Cardiac muscle cell (in vitro differentiated cells and primary cell): ENCODE measurements at regions not wholly inside any gene's neighbourhood (a gene's known extent, or its start where the extent isn't known, plus 50 kb on each side); places are given as distances from the start of the nearest gene placed in this dataset.
A peak's percentile ranks its signal among the peaks of the same experiment; 100 is the strongest.
"Not testable (repeated sequence)": the region's sequence is repeated elsewhere in the genome, so short reads cannot be mapped to it uniquely, and the experiment has no call there.

Experiments used
- DNase-seq, 2 donors: peaks; one replicate each; pipeline versions ENCODE4 v3.0.0 to v3.0.0-alpha.2; 2010 to 2017; ENCODE audit warnings: low read depth in 1 of 2, low spot score in 1 of 2
- H3K27ac ChIP-seq: fragments of 200-600 bp; sonication (generic); 2 replicates; pipeline ENCODE4 v1.5.1; 2016
- H3K27me3 ChIP-seq: fragments of 200-600 bp; sonication (generic); 2 replicates; pipeline ENCODE4 v1.6.0; 2016; ENCODE audit warnings: control low read depth
- H3K36me3 ChIP-seq: fragments of 200-600 bp; sonication (generic); 2 replicates; pipeline ENCODE4 v1.5.1; 2016; ENCODE audit warnings: control low read depth
- H3K4me1 ChIP-seq: fragments of 200-600 bp; sonication (generic); 2 replicates; pipeline ENCODE4 v1.8.1; 2017; ENCODE audit warnings: low read depth, mild to moderate bottlenecking, mixed run types
- H3K4me3 ChIP-seq: fragments of 200-600 bp; sonication (generic); 2 replicates; pipeline ENCODE4 v1.5.1; 2016; ENCODE audit warnings: mild to moderate bottlenecking
- H3K9me3 ChIP-seq: fragments of 200-600 bp; sonication (generic); 2 replicates; pipeline ENCODE4 v1.5.1; 2017; ENCODE audit warnings: low read depth, mild to moderate bottlenecking, control low read depth
- TF ChIP-seq, protein P1 (sequence below): IDR thresholded peaks from 2 replicates; pipeline ENCODE4 v1.5.1; 2012; ENCODE audit warnings: low read depth, mild to moderate bottlenecking, low read length

DNA sequence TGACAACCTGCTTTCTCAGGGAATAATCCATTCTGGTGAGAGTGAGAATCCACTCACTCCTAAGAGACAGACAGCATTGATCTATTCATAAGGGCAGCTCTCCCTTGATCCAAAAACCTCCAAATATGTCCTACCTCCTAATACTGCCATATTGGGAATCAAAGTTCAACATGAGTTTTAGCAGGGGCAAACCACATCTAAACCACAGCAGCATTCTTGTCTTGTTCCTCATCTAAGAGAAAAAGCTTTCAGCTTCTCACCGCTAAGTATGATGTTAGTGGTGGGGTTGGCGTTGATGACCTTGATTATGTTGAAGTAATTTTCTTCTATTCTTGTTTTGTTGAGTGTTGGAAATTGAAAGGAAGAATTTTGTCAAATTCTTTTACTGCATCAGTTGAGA lies 69.6 kb downstream of the SERTM2 start:
- Histone ChIP-seq H3K4me3 (no peak overlapping the region), H3K4me1 (peaks cover 6% of the 10 kb centered on the region), H3K27ac (no peak overlapping the region), H3K36me3 (no peaks in the 10 kb centered on the region), H3K27me3 (no peaks in the 10 kb centered on the region), H3K9me3 (no peaks in the 10 kb centered on the region)
- DNase-seq, result no peak
- TF ChIP-seq, protein P1, sequence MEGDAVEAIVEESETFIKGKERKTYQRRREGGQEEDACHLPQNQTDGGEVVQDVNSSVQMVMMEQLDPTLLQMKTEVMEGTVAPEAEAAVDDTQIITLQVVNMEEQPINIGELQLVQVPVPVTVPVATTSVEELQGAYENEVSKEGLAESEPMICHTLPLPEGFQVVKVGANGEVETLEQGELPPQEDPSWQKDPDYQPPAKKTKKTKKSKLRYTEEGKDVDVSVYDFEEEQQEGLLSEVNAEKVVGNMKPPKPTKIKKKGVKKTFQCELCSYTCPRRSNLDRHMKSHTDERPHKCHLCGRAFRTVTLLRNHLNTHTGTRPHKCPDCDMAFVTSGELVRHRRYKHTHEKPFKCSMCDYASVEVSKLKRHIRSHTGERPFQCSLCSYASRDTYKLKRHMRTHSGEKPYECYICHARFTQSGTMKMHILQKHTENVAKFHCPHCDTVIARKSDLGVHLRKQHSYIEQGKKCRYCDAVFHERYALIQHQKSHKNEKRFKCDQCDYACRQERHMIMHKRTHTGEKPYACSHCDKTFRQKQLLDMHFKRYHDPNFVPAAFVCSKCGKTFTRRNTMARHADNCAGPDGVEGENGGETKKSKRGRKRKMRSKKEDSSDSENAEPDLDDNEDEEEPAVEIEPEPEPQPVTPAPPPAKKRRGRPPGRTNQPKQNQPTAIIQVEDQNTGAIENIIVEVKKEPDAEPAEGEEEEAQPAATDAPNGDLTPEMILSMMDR, result no peak

DNA sequence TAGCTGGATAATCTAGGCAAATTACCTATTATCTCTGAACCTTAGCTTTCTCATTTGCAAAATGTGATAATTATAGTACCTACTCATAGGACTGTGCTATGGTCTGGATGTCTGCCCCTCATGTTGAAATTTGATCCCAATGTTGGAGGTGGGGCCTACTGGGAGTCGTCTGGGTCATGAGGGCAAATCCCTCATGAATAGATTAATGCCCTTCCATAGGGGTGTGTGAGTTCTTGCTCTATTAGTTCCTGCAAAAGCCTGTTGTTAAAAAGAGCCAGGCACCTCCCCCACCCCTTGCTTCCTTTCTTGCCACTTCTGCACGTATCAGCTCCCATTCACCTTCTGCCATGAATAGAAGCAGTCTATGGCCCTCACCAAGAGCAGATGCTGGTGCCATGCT lies 73.9 kb downstream of the SERTM2 start:
- no peak overlapping the region for H3K27ac ChIP-seq

GRCh38 chrX:111594348-111594877 lies 83.0 kb downstream of the SERTM2 start:
- not testable (repeated sequence) for H3K27ac ChIP-seq, DNase-seq, H3K9me3 ChIP-seq, H3K36me3 ChIP-seq, H3K27me3 ChIP-seq, H3K4me3 ChIP-seq, H3K4me1 ChIP-seq

More for the DNA sequence above, 73.9 kb downstream of the SERTM2 start:
- no peaks in the 10 kb centered on the region for H3K36me3 ChIP-seq
- no peaks in the 10 kb centered on the region for H3K27me3 ChIP-seq
- TF ChIP-seq, protein P1, result no peak
- DNase-seq, result peak in 1 of 2 donors; percentile 16
- H3K4me1 ChIP-seq, result peaks cover 6% of the 10 kb centered on the region
- H3K4me3 ChIP-seq, result no peak overlapping the region
- no peaks in the 10 kb centered on the region for H3K9me3 ChIP-seq

DNA sequence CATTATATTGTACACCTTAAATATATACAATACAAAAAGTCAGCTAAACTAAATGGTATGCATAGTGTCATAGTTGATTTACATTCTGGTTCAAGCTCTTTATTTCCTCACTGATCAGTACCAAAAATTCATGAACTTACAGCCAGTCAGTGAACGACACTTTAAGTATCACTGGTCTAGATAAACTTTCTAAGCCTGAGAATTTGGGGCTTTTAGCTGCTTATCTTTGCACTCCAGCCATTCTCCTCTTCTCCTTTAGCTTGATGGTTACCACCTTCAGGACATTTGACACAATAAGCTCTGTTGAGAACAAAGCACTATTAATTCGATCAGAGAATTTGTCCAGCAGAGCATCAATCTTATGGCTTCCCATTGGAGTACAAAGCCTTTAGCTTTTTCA lies 83.0 kb upstream of the ALG13 start:
- no peaks in the 10 kb centered on the region for H3K36me3 ChIP-seq
- H3K4me3 ChIP-seq, result no peak overlapping the region
- TF ChIP-seq, protein P1, result no peak
- H3K27me3 ChIP-seq, result no peaks in the 10 kb centered on the region
- H3K4me1 ChIP-seq, result no peaks in the 10 kb centered on the region
- no peak overlapping the region for H3K27ac ChIP-seq
- DNase-seq, result no peak
- no peaks in the 10 kb centered on the region for H3K9me3 ChIP-seq

DNA sequence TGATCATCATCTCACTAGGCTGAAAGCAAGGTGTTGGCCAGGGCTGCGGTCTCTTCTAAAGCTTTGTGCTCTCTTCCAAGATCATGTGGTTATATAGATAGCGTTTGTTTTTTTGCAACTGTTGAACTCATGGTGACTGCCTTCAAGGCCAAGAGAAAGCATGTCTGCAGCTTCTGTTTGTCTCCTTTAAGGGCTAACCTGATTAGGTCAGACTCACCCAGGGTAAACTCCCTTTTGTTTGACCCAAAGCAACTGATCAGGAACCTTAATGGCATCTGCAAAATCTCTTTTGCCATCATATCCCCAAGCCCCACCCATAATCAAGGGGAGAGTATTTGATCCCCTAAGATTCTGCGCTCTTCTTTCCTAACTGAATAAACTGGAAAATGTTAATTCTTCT lies 72.2 kb upstream of the ALG13 start:
- DNase-seq, result no peak
- no peaks in the 10 kb centered on the region for H3K4me1 ChIP-seq
- no peaks in the 10 kb centered on the region for H3K9me3 ChIP-seq
- no peak overlapping the region for H3K27ac ChIP-seq
- TF ChIP-seq, protein P1, result no peak
- H3K4me3 ChIP-seq, result no peak overlapping the region
- H3K27me3 ChIP-seq, result no peaks in the 10 kb centered on the region
- no peaks in the 10 kb centered on the region for H3K36me3 ChIP-seq

DNA sequence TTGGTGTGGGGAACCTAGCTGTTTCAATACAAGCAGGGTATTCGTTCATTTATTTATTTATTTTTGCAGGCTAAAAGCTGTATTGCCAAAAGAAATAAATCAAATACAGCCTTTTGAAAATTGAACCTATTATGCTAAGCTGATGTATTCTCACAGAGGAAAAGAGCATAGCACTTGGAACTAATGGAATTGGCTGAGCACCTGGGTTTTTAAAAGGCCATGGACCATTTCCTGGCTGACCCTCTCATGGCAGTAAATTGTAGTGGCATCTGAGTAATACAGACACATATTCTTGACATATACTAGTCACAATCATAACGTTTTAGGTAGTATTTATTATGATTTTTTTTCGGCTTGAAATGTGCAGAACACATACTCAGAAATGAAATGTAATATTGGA lies 71.8 kb upstream of the ALG13 start:
- no peaks in the 10 kb centered on the region for H3K27me3 ChIP-seq
- TF ChIP-seq, protein P1, result no peak
- no peak for DNase-seq
- no peaks in the 10 kb centered on the region for H3K36me3 ChIP-seq
- no peaks in the 10 kb centered on the region for H3K4me1 ChIP-seq
- no peak overlapping the region for H3K4me3 ChIP-seq
- no peaks in the 10 kb centered on the region for H3K9me3 ChIP-seq
- H3K27ac ChIP-seq, result no peak overlapping the region
